Naive B cell (primary cell): ENCODE measurements at regions not wholly inside any gene's neighbourhood (a gene's known extent, or its start where the extent isn't known, plus 50 kb on each side); places are given as distances from the start of the nearest gene placed in this dataset.

Source experiments
- ATAC-seq, 2 donors: fragments of 150-1000 bp; cut with Tn5 transposase; 2 replicates each; pipeline ENCODE4 v1.10.0; 2021; ENCODE audit warnings: low read depth in 2 of 2, mild to moderate bottlenecking in 2 of 2, moderate library complexity in 2 of 2
- DNase-seq: peaks from one replicate; pipeline ENCODE4 v3.0.0; 2022
- H3K27ac Mint-ChIP-seq, 6 donors: one replicate each; pipeline ENCODE4 v1.8.0; 2020 to 2022; ENCODE audit warnings: mild to moderate bottlenecking in 6 of 6, mixed read lengths in 6 of 6, moderate library complexity in 5 of 6, inconsistent platforms in 2 of 6
- H3K27me3 Mint-ChIP-seq, 3 donors: one replicate each; pipeline ENCODE4 v1.8.0; 2021 to 2022; ENCODE audit warnings: mixed read lengths in 3 of 3, mild to moderate bottlenecking in 1 of 3
- H3K36me3 Mint-ChIP-seq, 2 donors: one replicate each; pipeline ENCODE4 v1.8.0; 2020 to 2022; ENCODE audit warnings: mixed read lengths in 2 of 2, inconsistent platforms in 1 of 2, mild to moderate bottlenecking in 1 of 2
- H3K4me1 Mint-ChIP-seq, 3 donors: one replicate each; pipeline ENCODE4 v1.8.0; 2020 to 2022; ENCODE audit warnings: mixed read lengths in 3 of 3, inconsistent platforms in 1 of 3, mild to moderate bottlenecking in 1 of 3, moderate library complexity in 1 of 3
- H3K4me3 Mint-ChIP-seq, 8 donors: one replicate each; pipeline ENCODE4 v1.8.0; 2020 to 2022; ENCODE audit warnings: mild to moderate bottlenecking in 8 of 8, mixed read lengths in 8 of 8, moderate library complexity in 8 of 8, inconsistent platforms in 2 of 8
- H3K9me3 Mint-ChIP-seq, 7 donors: one replicate each; pipeline ENCODE4 v1.8.0; 2020 to 2022; ENCODE audit warnings: mixed read lengths in 7 of 7, mild to moderate bottlenecking in 5 of 7, inconsistent platforms in 2 of 7, moderate library complexity in 1 of 7

DNA sequence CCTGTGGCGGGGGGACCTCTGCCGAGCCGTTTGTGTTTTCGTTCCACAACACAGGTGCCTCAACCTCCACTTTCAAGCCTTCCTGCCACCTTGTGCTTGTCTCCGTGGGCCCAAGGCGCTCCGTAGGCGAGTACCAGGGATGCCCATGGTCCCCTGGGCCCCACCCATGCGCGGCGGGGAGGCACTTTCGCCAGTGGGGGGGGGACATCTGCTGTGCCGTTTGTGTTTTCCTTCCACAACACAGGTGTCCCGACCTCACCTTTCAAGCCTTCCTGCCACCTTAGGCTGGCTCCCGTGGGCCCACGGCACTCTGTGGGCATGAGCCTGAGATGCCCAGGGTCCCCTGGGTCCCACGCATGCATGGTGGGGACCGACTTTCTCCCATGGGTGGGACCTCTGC, 335.9 kb downstream of the ALG10 start:
- H3K27me3 Mint-ChIP-seq: no peaks in the 10 kb centered on the region
- ATAC-seq (no peak), DNase-seq (no peak)
- peak overlapping the region in 1 of 6 donors; percentile 27 for H3K27ac Mint-ChIP-seq
- peak overlapping the region in 1 of 8 donors; percentile 1 for H3K4me3 Mint-ChIP-seq
- no peaks in the 10 kb centered on the region for H3K4me1 Mint-ChIP-seq
- H3K9me3 Mint-ChIP-seq: peaks cover 0 to 24% (median 8%) of the 10 kb centered on the region in 7 donors
- H3K36me3 Mint-ChIP-seq: peaks cover 0 to 12% of the 10 kb centered on the region in 2 donors

DNA sequence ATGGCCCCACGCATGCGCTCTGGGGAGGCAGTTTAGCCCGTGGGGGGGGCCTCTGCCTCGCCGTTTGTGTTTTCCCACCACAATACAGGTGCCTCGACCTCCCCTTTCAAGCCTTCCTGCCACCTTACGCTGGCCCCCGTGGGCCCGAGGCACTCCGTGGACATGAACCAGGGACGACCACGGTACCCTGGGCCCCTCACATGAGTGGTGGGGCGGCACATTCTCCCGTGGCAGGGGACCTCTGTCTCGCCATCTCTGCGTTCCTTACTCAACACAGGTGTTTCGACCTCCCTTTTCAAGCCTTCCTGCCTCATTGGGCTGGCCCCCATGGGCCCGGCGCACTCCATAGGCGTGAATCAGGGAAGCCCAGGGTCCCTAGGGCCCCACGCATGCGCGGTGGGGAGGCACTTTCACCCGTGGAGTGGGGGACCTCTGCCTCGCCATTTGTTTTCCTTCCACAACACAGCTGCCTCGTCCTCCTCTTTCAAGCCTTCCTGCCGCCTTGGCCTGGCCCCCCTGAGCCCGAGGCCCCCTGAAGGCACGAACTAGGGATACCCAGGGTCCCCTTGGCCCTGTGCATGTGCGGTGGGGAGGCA, 339.5 kb downstream of the ALG10 start:
- H3K4me3 Mint-ChIP-seq: peak overlapping the region in 1 of 8 donors; percentile 47
- peak overlapping the region in 1 of 6 donors; percentile 72 for H3K27ac Mint-ChIP-seq
- no peak for DNase-seq
- H3K36me3 Mint-ChIP-seq: peaks cover 0 to 19% of the 10 kb centered on the region in 2 donors
- ATAC-seq: no peak
- H3K27me3 Mint-ChIP-seq: no peaks in the 10 kb centered on the region
- H3K4me1 Mint-ChIP-seq: no peaks in the 10 kb centered on the region
- peaks cover 0 to 39% (median 19%) of the 10 kb centered on the region in 7 donors for H3K9me3 Mint-ChIP-seq

- Mint-ChIP-seq H3K27ac (no peak overlapping the region), H3K4me1 (no peaks in the 10 kb centered on the region), H3K36me3 (peaks cover 0 to 19% of the 10 kb centered on the region in 2 donors), H3K9me3 (peaks cover 4 to 41% (median 19%) of the 10 kb centered on the region in 7 donors), H3K27me3 (no peaks in the 10 kb centered on the region), H3K4me3 (peak overlapping the region in 1 of 8 donors; percentile 60)
- ATAC-seq (no peak), DNase-seq (no peak)
Observed at GRCh38 chr12:34363050-34363673, 340.9 kb downstream of the ALG10 start.

DNA sequence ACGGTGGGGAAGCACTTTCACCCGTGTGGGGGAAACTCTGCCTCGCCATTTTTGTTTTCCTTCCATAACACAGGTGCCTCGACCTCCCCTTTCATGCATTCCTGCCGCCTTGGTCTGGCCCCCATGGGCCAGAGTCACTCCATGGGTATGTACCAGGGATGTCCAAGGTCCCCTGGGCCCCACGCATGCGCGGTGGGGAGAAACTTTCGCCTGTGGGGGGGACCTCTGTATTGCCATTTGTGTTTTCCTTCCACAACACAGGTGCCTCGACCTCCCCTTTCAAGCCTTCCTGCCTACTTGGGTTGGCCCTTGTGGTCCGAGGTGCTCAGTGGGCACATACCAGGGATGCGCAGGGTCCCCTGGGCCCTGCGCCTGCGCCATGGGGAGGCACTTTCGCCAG, 345.8 kb downstream of the ALG10 start:
- Mint-ChIP-seq H3K9me3 (peaks cover 14 to 34% (median 30%) of the 10 kb centered on the region in 7 donors), H3K36me3 (peaks cover 0 to 16% of the 10 kb centered on the region in 2 donors), H3K27ac (no peak overlapping the region), H3K27me3 (no peaks in the 10 kb centered on the region), H3K4me1 (no peaks in the 10 kb centered on the region), H3K4me3 (peak overlapping the region in 1 of 8 donors; percentile 9)
- DNase-seq: no peak
- ATAC-seq: no peak

GRCh38 chr12:34371050-34371449, 348.8 kb downstream of the ALG10 start:
- no peak for ATAC-seq
- no peaks in the 10 kb centered on the region for H3K4me1 Mint-ChIP-seq
- no peak overlapping the region for H3K4me3 Mint-ChIP-seq
- peaks cover 0 to 13% of the 10 kb centered on the region in 2 donors for H3K36me3 Mint-ChIP-seq
- no peaks in the 10 kb centered on the region for H3K27me3 Mint-ChIP-seq
- peaks cover 14 to 31% (median 23%) of the 10 kb centered on the region in 7 donors for H3K9me3 Mint-ChIP-seq
- no peak for DNase-seq
- no peak overlapping the region for H3K27ac Mint-ChIP-seq

DNA sequence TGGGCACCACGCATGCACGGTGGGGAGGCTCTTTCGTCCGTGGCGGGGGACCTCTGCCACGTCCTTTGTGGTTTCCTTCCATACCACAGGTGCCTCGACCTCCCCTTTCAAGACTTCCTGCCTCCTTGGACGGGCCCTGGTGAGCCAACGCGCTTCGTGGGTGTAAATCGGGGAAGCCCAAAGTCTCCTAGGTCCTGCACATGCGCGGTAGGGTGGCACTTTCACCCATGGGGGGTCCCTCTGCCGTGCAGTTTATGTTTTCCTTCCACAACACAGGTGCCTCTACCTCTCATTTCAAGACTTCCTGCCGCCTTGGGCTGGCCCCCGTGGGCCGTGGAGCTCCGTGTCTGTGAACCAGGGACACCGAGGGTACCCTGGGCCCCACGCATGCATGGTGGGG, 349.7 kb downstream of the ALG10 start:
- no peak for DNase-seq
- Mint-ChIP-seq H3K36me3 (peaks cover 0 to 18% of the 10 kb centered on the region in 2 donors), H3K4me1 (no peaks in the 10 kb centered on the region), H3K4me3 (no peak overlapping the region), H3K27ac (no peak overlapping the region), H3K9me3 (peaks cover 15 to 28% (median 23%) of the 10 kb centered on the region in 7 donors), H3K27me3 (no peaks in the 10 kb centered on the region)
- ATAC-seq: no peak

DNA sequence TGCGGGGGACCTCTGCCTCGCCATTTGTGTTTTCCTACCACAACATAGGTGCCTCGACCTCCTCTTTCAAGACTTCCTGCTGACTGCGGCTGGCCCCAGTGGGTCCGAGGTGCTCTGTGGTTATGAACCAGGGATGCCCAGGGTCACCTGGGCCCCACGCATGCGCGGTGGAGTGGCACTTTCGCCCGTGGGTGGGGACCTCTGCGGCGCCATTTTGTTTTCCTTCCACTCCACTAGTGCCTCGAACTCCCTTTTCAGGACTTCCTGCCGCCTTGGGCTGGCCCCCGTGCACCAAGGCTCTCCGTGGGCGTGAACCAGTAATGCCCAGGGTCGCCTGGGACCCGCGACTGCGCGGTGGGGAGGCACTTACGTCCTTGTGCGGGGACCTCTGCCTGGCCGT, 351.6 kb downstream of the ALG10 start:
- Mint-ChIP-seq H3K4me1 (no peaks in the 10 kb centered on the region), H3K36me3 (peaks cover 0 to 25% of the 10 kb centered on the region in 2 donors), H3K27me3 (no peaks in the 10 kb centered on the region), H3K27ac (no peak overlapping the region), H3K4me3 (no peak overlapping the region), H3K9me3 (peaks cover 16 to 29% (median 23%) of the 10 kb centered on the region in 7 donors)
- DNase-seq (no peak), ATAC-seq (no peak)

GRCh38 chr12:34376133-34376799, 354.0 kb downstream of the ALG10 start:
- Mint-ChIP-seq H3K4me1 (no peaks in the 10 kb centered on the region), H3K4me3 (no peak overlapping the region), H3K27me3 (no peaks in the 10 kb centered on the region), H3K36me3 (peaks cover 0 to 28% of the 10 kb centered on the region in 2 donors), H3K9me3 (peaks cover 13 to 32% (median 24%) of the 10 kb centered on the region in 7 donors), H3K27ac (no peak overlapping the region)
- no peak for DNase-seq
- no peak for ATAC-seq

- Mint-ChIP-seq H3K4me3 (no peak overlapping the region), H3K9me3 (peaks cover 10 to 33% (median 26%) of the 10 kb centered on the region in 7 donors), H3K27me3 (no peaks in the 10 kb centered on the region), H3K27ac (no peak overlapping the region), H3K36me3 (peaks cover 0 to 33% of the 10 kb centered on the region in 2 donors), H3K4me1 (no peaks in the 10 kb centered on the region)
- no peak for ATAC-seq
- DNase-seq: no peak
Observed at GRCh38 chr12:34377243-34378035, 355.1 kb downstream of the ALG10 start.

DNA sequence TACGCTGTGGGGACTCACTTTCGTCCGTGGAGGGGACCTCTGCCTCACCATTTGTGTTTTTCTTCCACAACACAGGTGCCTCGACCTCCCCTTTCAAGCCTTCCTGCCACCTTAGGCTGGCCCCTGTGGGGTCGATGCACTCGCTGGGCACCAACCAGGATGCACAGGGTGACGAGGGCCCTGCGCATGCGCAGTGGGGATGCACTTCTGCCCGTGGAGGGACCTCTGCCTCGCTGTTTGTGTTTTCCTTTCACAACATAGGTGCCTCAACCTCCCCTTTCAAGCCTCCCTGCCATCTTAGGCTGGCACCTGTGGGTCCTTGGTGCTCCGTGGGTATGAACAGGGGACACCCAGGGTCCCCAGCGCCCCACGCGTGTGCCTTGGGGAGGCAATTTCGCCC, 356.8 kb downstream of the ALG10 start:
- H3K9me3 Mint-ChIP-seq: peaks cover 8 to 27% (median 24%) of the 10 kb centered on the region in 7 donors
- no peaks in the 10 kb centered on the region for H3K27me3 Mint-ChIP-seq
- ATAC-seq (no peak), DNase-seq (no peak)
- H3K36me3 Mint-ChIP-seq: peaks cover 0 to 27% of the 10 kb centered on the region in 2 donors
- no peak overlapping the region for H3K4me3 Mint-ChIP-seq
- peak overlapping the region in 1 of 6 donors; percentile 32 for H3K27ac Mint-ChIP-seq
- H3K4me1 Mint-ChIP-seq: no peaks in the 10 kb centered on the region

- Mint-ChIP-seq H3K36me3 (peaks cover 0 to 24% of the 10 kb centered on the region in 2 donors), H3K27ac (no peak overlapping the region), H3K9me3 (peaks cover 10 to 40% (median 19%) of the 10 kb centered on the region in 7 donors), H3K4me1 (no peaks in the 10 kb centered on the region), H3K27me3 (no peaks in the 10 kb centered on the region), H3K4me3 (no peak overlapping the region)
- no peak for ATAC-seq
- no peak for DNase-seq
Observed at GRCh38 chr12:34384693-34385092, 362.4 kb downstream of the ALG10 start.

GRCh38 chr12:34386016-34386415, 363.7 kb downstream of the ALG10 start:
- H3K9me3 Mint-ChIP-seq: peaks cover 12 to 37% (median 19%) of the 10 kb centered on the region in 7 donors
- H3K4me1 Mint-ChIP-seq: no peaks in the 10 kb centered on the region
- H3K36me3 Mint-ChIP-seq: peaks cover 0 to 26% of the 10 kb centered on the region in 2 donors
- peak overlapping the region in 2 of 8 donors; percentile 9 to 29 for H3K4me3 Mint-ChIP-seq
- no peaks in the 10 kb centered on the region for H3K27me3 Mint-ChIP-seq
- ATAC-seq: no peak
- H3K27ac Mint-ChIP-seq: no peak overlapping the region
- no peak for DNase-seq

DNA sequence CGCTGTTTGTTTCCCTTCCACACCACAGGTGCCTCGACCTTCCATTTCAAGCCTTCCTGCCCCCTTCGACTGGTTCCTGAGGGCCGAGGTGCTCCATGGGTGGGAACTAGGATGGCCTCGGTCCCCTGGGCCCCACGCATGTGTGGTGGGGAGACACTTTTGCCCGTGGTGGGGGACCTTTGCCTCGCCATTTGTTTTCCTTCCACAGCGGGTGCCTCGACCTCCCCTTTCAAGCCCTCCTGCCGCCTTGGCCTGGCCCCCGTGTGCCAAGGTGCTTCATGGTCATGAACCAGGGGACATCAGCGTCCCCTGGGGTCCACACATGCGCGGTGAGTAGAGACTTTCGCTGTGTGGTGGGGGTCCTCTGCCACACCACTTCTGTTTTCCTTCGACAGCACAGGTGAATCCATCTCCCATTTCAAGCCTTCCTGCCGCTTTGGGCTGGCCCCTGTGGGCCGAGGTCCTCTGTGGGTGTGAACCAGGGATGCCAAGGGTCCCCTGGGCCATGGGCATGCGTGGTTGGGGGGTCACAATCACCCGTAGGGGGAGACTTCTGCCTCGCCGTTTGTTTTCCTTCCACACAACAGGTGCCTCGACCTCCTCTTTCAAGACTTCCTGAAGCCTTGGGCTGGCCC, 364.4 kb downstream of the ALG10 start:
- Mint-ChIP-seq H3K4me1 (no peaks in the 10 kb centered on the region), H3K36me3 (peaks cover 0 to 24% of the 10 kb centered on the region in 2 donors), H3K9me3 (peaks cover 11 to 38% (median 15%) of the 10 kb centered on the region in 7 donors), H3K27ac (no peak overlapping the region), H3K4me3 (no peak overlapping the region), H3K27me3 (no peaks in the 10 kb centered on the region)
- DNase-seq (no peak), ATAC-seq (no peak)
